ENCODE measurements at regions not wholly inside any gene's neighbourhood (a gene's known extent, or its start where the extent isn't known, plus 50 kb on each side); places are given as distances from the start of the nearest gene placed in this dataset.

DNA sequence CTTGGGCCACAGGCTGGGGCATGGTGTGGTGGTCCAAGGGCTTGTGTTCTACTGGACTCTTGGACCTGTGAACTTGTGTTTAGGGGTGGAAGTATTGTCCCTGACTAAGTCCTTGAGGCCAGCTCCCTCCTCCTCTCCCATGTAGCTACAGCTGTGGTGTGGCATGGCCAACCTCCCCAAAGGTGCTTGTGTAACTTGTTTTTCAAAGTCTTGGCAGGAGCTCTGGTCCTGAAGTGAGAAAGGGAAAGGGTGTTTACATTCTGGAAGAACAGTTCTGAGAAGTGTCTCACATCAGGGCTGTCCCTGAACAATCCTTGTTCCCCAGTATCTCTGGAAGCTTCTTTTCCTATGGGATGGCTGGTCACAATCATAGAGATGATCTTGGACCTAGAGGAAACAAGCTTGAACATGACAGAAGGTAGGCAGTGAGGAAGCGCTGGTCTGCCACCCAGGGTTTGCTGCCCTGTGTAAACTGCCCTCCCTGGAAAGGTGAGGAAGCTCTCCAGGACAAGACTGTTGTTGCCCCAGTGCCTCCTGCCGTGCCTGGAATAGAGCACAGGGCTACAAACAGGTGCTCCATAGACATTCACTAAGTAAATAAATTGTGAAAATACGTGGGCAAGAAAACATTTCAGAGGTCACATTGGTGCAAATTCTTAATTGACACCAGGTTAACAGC lies 64.6 kb upstream of the KLF9 start:
- DNase-seq (ENCODE audit: extremely low read depth, low read depth), result no peak
- TF ChIP-seq CTCF (IDR thresholded peaks at IDR 0.05; ENCODE audit: low read depth, low read length), result no peak

- TF ChIP-seq CTCF (IDR thresholded peaks at IDR 0.05; ENCODE audit: low read depth, low read length), result no peak
- DNase-seq (ENCODE audit: extremely low read depth, low read depth), result no peak
Measured at GRCh38 chr9:70477907-70478480, 63.5 kb upstream of the KLF9 start.

DNA sequence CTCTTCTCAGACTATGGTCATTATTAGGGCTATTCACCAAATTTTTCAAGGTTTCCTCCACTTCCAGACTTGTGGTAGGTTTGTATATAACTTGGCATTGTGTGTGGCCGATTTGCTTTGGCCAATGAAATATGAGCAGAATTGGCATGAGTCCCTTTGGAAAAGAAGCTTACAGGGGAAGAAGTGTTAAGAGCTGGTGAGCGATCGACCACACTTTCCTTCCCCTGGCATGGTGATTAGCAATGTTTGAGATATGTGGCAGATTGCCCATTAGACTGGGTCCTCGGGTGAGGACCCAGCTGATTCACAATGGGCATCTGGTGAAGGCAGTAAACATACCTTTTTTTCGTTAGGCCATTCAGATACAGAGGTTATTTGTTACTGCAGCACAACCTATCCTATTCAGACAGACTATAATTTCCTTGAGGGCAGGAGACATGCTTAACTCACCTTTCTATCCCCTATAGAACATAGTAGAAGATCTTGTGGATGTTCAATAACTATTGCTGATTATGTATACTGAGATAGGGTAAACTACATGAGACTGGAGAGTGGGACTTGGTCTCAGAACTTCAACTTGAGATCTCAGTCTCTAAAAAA lies 62.8 kb upstream of the KLF9 start:
- DNase-seq (ENCODE audit: extremely low read depth, low read depth), result no peak
- no peak for TF ChIP-seq CTCF (IDR thresholded peaks at IDR 0.05; ENCODE audit: low read depth, low read length)

GRCh38 chr9:70475211-70475610 lies 60.8 kb upstream of the KLF9 start:
- DNase-seq (ENCODE audit: extremely low read depth, low read depth), result no peak
- TF ChIP-seq CTCF (IDR thresholded peaks at IDR 0.05; ENCODE audit: low read depth, low read length), result no peak

DNA sequence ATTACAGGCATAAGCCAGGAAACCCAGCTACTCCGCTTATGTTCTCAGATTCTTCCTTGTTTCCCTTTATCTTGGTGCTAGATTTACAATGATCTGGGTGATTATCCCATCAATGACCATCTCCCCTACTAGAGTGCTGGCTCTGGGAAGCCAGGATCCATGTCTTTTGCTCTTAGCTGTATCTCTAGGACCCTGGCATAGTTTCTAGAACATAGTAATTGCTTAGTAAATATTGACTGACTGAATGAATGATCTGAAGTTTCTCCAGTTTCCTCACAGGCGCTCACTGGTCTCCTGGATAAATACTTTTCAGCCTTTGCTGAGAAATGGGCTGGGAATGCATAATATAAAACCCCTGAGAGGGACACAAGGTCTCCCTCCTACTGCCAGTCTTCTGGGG lies 60.0 kb upstream of the KLF9 start:
- no peak for DNase-seq (ENCODE audit: extremely low read depth, low read depth)
- TF ChIP-seq CTCF (IDR thresholded peaks at IDR 0.05; ENCODE audit: low read depth, low read length), result no peak

DNA sequence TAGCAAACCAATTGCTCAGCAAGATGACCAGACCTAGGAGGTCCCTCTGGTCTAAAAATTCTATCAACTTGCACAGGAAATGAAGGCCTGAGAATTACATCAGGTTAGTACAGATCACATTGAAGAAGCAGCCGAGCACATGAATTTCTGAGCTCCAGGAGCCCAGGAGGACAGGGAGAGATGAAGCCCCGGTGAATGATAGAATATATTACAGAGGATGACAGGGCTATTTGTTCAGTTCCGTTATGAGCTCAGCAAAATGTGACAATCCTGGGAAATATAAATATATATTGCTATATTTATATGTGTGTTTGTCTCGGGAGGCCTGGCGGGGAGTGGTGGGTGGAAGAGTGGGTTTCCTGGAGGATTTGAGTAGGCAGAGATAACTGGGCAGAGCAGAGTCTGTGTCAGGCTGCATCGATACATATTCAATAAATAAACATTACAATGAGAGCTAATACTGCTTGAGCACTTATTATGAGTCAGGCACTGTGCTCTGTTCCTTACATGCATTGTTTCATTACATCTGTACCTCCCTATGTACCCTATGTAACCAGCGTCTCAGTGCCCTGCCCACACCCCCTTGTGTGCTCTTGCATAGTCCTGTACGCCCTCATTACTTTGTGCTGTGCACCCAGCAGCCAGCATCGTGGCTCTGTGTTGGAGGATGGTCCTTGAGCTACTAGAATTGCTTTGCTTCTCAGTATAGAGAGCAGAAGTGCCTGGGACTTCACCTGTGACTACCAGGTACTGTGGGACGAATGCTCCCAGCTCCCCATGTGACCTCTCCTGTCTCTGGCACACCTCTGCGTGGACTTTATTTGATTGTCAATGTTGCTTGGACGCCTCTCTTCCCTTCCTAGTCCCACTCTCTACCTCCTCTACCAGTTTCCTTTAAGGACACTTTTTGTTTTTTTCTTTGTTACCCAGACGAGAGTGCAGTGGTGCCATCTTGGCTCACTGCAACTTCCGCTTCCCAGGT lies 58.1 kb upstream of the KLF9 start:
- TF ChIP-seq CTCF (IDR thresholded peaks at IDR 0.05; ENCODE audit: low read depth, low read length), result no peak
- DNase-seq (ENCODE audit: extremely low read depth, low read depth), result no peak

Measured in AG09319 (cell line).